ENCODE measurements at regions not wholly inside any gene's neighbourhood (a gene's known extent, or its start where the extent isn't known, plus 50 kb on each side); places are given as distances from the start of the nearest gene placed in this dataset.

- TF ChIP-seq BHLHE40 (IDR thresholded peaks at IDR 0.05; ENCODE audit: borderline replicate concordance) (no peak), FOXA1 (IDR thresholded peaks at IDR 0.05) (no peak), ARNT (IDR thresholded peaks at IDR 0.05) (no peak), SP1 (IDR thresholded peaks at IDR 0.05) (no peak)
- ChIA-PET CTCF (no interaction called here), POLR2A (no interaction called here)
- no peak for DNase-seq (ENCODE audit: extremely low spot score)
Measured at GRCh38 chr3:137078040-137078439, 120.3 kb downstream of the IL20RB start.

GRCh38 chr3:137079571-137079970, 121.8 kb downstream of the IL20RB start:
- ChIA-PET CTCF (no interaction called here), POLR2A (no interaction called here)
- no peak for TF ChIP-seq SUZ12 (IDR thresholded peaks at IDR 0.05)
- no peak for TF ChIP-seq L3MBTL2 (conservative IDR thresholded peaks at IDR 0.05)
- no peak for TF ChIP-seq FOXM1 (IDR thresholded peaks at IDR 0.05; ENCODE audit: borderline replicate concordance)
- TF ChIP-seq BHLHE40 (IDR thresholded peaks at IDR 0.05; ENCODE audit: borderline replicate concordance): no peak
- no peak for TF ChIP-seq PKNOX1 (IDR thresholded peaks at IDR 0.05)
- TF ChIP-seq HDGF (IDR thresholded peaks at IDR 0.05; ENCODE audit: borderline replicate concordance): no peak
- TF ChIP-seq NFRKB (IDR thresholded peaks at IDR 0.05): no peak
- no peak for TF ChIP-seq TARDBP (IDR thresholded peaks at IDR 0.05)
- no peak for TF ChIP-seq CTBP1 (IDR thresholded peaks at IDR 0.05; ENCODE audit: borderline replicate concordance)
- TF ChIP-seq LEF1 (IDR thresholded peaks at IDR 0.05; ENCODE audit: borderline replicate concordance): no peak
- TF ChIP-seq FOXK2 (IDR thresholded peaks at IDR 0.05): no peak
- no peak for DNase-seq (ENCODE audit: extremely low spot score)

GRCh38 chr3:137081711-137082110, 123.9 kb downstream of the IL20RB start:
- DNase-seq (ENCODE audit: extremely low spot score): no peak
- POLR2A ChIA-PET: no interaction called here
- no peak for TF ChIP-seq BHLHE40 (IDR thresholded peaks at IDR 0.05; ENCODE audit: borderline replicate concordance)
- TF ChIP-seq ELF4 (IDR thresholded peaks at IDR 0.05): no peak
- no peak for TF ChIP-seq HDGF (IDR thresholded peaks at IDR 0.05; ENCODE audit: borderline replicate concordance)
- no peak for TF ChIP-seq TARDBP (IDR thresholded peaks at IDR 0.05)
- CTCF ChIA-PET: no interaction called here

- TF ChIP-seq FOXK2 (IDR thresholded peaks at IDR 0.05) (no peak), FOXA1 (IDR thresholded peaks at IDR 0.05) (no peak), CTBP1 (IDR thresholded peaks at IDR 0.05; ENCODE audit: borderline replicate concordance) (no peak), SP1 (IDR thresholded peaks at IDR 0.05) (no peak), ARNT (IDR thresholded peaks at IDR 0.05) (no peak), SUZ12 (IDR thresholded peaks at IDR 0.05) (no peak), FOXM1 (IDR thresholded peaks at IDR 0.05; ENCODE audit: borderline replicate concordance) (no peak), ZNF384 (IDR thresholded peaks at IDR 0.05) (no peak), ELF4 (IDR thresholded peaks at IDR 0.05) (no peak), NFRKB (IDR thresholded peaks at IDR 0.05) (no peak), HDGF (IDR thresholded peaks at IDR 0.05; ENCODE audit: borderline replicate concordance) (no peak), TARDBP (IDR thresholded peaks at IDR 0.05) (no peak), L3MBTL2 (conservative IDR thresholded peaks at IDR 0.05) (no peak), PKNOX1 (IDR thresholded peaks at IDR 0.05) (no peak), BHLHE40 (IDR thresholded peaks at IDR 0.05; ENCODE audit: borderline replicate concordance) (no peak)
- DNase-seq (ENCODE audit: extremely low spot score): no peak
- ChIA-PET POLR2A (no interaction called here), CTCF (no interaction called here)
Measured at GRCh38 chr3:137082763-137083162, 125.0 kb downstream of the IL20RB start.

DNA sequence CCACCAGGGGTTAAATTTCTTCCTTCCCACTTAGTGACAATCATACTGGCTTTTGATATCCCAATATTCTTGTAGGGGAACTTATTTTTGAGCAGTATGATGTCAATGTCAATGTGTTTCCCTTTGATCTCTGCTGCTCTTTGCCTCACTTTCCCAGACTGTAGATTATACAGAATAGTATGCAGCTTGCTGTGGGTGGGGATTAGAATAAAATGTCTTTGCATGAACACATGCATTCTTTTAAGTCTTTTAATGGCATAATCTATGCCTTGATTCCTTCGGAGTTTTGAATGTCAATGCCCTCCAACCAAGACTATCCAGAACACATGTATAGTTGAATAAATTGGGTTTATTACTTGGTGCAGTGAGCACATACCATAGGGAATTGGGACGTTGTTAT, 125.5 kb downstream of the IL20RB start:
- TF ChIP-seq CTBP1 (IDR thresholded peaks at IDR 0.05; ENCODE audit: borderline replicate concordance) (no peak), ELF4 (IDR thresholded peaks at IDR 0.05) (no peak), LEF1 (IDR thresholded peaks at IDR 0.05; ENCODE audit: borderline replicate concordance) (no peak), SUZ12 (IDR thresholded peaks at IDR 0.05) (no peak), SP1 (IDR thresholded peaks at IDR 0.05) (no peak), ZNF384 (IDR thresholded peaks at IDR 0.05) (no peak), BHLHE40 (IDR thresholded peaks at IDR 0.05; ENCODE audit: borderline replicate concordance) (no peak), NFRKB (IDR thresholded peaks at IDR 0.05) (no peak), PKNOX1 (IDR thresholded peaks at IDR 0.05) (no peak), FOXM1 (IDR thresholded peaks at IDR 0.05; ENCODE audit: borderline replicate concordance) (no peak), ARNT (IDR thresholded peaks at IDR 0.05) (no peak)
- DNase-seq (ENCODE audit: extremely low spot score): no peak
- CTCF ChIA-PET: no interaction called here
- POLR2A ChIA-PET: no interaction called here

DNA sequence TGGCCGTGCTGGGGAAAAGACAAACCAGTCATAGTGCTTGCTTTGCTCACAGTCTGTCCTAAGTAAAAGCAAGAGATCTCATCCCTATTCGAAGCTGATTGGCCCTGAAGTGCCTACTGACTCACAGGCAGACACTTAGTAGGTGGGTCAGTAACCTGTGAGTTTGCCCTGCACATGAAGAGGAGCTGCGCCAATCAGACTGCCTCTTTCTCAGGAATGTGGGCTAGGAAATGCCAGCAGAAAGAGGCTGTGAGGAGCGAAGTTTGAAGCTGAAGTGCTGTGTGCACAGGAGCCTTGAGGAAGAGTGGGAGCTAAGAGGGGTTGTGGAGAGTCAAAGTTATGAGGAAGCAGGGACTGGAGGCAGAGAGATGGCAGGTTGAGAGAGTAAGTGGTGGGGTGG, 126.8 kb downstream of the IL20RB start:
- ChIA-PET POLR2A (no interaction called here), CTCF (no interaction called here)
- DNase-seq (ENCODE audit: extremely low spot score): no peak
- TF ChIP-seq HDGF (IDR thresholded peaks at IDR 0.05; ENCODE audit: borderline replicate concordance): no peak
- no peak for TF ChIP-seq NFRKB (IDR thresholded peaks at IDR 0.05)
- TF ChIP-seq SUZ12 (IDR thresholded peaks at IDR 0.05): no peak
- TF ChIP-seq CTBP1 (IDR thresholded peaks at IDR 0.05; ENCODE audit: borderline replicate concordance): no peak
- TF ChIP-seq LEF1 (IDR thresholded peaks at IDR 0.05; ENCODE audit: borderline replicate concordance): no peak

GRCh38 chr3:137097386-137097785, 139.6 kb downstream of the IL20RB start:
- CTCF ChIA-PET: interaction anchor here (0.7 to 1.5 kb wide), 2 partner anchors 12 to 13 kb away, joined by 3 to 5 read pairs; no protein-coding TSS in a partner anchor
- TF ChIP-seq NFRKB (IDR thresholded peaks at IDR 0.05) (no peak), L3MBTL2 (conservative IDR thresholded peaks at IDR 0.05) (no peak), ARNT (IDR thresholded peaks at IDR 0.05) (no peak), SUZ12 (IDR thresholded peaks at IDR 0.05) (no peak), SP1 (IDR thresholded peaks at IDR 0.05) (no peak)
- DNase-seq (ENCODE audit: extremely low spot score): no peak
- POLR2A ChIA-PET: no interaction called here

All from HEK293T (cell line).